ENCODE measurements at regions not wholly inside any gene's neighbourhood (a gene's known extent, or its start where the extent isn't known, plus 50 kb on each side); places are given as distances from the start of the nearest gene placed in this dataset.

DNA sequence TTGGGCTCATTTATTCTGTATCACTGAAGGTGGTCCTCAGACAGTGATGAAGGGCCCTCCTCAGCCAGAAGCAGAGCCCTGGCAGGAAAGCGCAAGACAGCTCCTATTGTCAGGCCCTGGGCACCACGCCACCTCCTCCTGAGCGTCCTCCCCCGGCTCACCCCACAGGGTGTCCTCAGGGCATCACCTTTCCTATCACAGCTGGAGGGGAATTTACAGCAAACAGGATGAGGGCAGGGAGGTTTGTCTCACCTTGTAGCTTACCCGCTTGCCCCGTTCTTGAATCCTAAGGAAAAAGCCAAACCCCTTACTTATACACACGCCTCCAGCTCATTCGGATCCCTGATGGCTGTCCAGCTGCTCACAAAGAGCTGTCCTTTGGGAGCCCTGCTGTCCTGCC is 50.2 kb upstream of the LANCL2 start:
- H3K27ac Mint-ChIP-seq (ENCODE audit: unreplicated experiment) = no peak overlapping the region
- H3K4me3 Mint-ChIP-seq (ENCODE audit: unreplicated experiment) = no peak overlapping the region
- H3K9me3 Mint-ChIP-seq (ENCODE audit: unreplicated experiment) = peaks cover 17% of the 10 kb centered on the region
- no peak for DNase-seq (ENCODE audit: low spot score)
- H3K36me3 Mint-ChIP-seq (ENCODE audit: low read depth, unreplicated experiment) = peaks cover 3% of the 10 kb centered on the region
- no peaks in the 10 kb centered on the region for H3K27me3 Mint-ChIP-seq (ENCODE audit: unreplicated experiment)
- TF ChIP-seq, protein P1, sequence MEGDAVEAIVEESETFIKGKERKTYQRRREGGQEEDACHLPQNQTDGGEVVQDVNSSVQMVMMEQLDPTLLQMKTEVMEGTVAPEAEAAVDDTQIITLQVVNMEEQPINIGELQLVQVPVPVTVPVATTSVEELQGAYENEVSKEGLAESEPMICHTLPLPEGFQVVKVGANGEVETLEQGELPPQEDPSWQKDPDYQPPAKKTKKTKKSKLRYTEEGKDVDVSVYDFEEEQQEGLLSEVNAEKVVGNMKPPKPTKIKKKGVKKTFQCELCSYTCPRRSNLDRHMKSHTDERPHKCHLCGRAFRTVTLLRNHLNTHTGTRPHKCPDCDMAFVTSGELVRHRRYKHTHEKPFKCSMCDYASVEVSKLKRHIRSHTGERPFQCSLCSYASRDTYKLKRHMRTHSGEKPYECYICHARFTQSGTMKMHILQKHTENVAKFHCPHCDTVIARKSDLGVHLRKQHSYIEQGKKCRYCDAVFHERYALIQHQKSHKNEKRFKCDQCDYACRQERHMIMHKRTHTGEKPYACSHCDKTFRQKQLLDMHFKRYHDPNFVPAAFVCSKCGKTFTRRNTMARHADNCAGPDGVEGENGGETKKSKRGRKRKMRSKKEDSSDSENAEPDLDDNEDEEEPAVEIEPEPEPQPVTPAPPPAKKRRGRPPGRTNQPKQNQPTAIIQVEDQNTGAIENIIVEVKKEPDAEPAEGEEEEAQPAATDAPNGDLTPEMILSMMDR (IDR thresholded peaks at IDR 0.05; ENCODE audit: unreplicated experiment) = no peak
- H3K4me1 Mint-ChIP-seq (ENCODE audit: unreplicated experiment) = no peaks in the 10 kb centered on the region
